Heart right ventricle (tissue), 16 donors: ENCODE measurements at regions not wholly inside any gene's neighbourhood (a gene's known extent, or its start where the extent isn't known, plus 50 kb on each side); places are given as distances from the start of the nearest gene placed in this dataset.

ENCODE experiments used
- ATAC-seq, 8 donors: fragments of 200-7000 bp; cut with Tn5 transposase; one replicate each; pipeline ENCODE4 v1.9.1; 2020; ENCODE audit warnings: mild to moderate bottlenecking in 8 of 8, moderate library complexity in 8 of 8, moderate number of reproducible peaks in 1 of 8
- DNase-seq, 2 donors: peaks; one replicate each; pipeline ENCODE4 v3.0.0-alpha.2; 2020
- H3K27ac ChIP-seq, 10 donors: fragments of 200-600 bp; sonication (generic) in 2 of 10; one replicate each; pipeline versions ENCODE4 v1.5.0 to v1.8.0; 2020 to 2022; ENCODE audit warnings: mild to moderate bottlenecking in 3 of 10
- H3K27me3 ChIP-seq, 7 donors: fragments of 200-600 bp; one replicate each; pipeline ENCODE4 v1.8.0; 2021 to 2022; ENCODE audit warnings: mild to moderate bottlenecking in 2 of 7
- H3K36me3 ChIP-seq, 9 donors: fragments of 200-600 bp; sonication (generic) in 1 of 9; one replicate each; pipeline versions ENCODE4 v1.5.0 to v1.8.0; 2020 to 2022; ENCODE audit warnings: mild to moderate bottlenecking in 2 of 9
- H3K4me1 ChIP-seq, 9 donors: fragments of 200-600 bp; sonication (generic) in 1 of 9; one replicate each; pipeline versions ENCODE4 v1.5.0 to v1.8.0; 2020 to 2022; ENCODE audit warnings: mild to moderate bottlenecking in 4 of 9
- H3K4me3 ChIP-seq, 10 donors: fragments of 200-600 bp; sonication (generic) in 2 of 10; one replicate each; pipeline versions ENCODE4 v1.5.0 to v1.8.0; 2020 to 2022; ENCODE audit warnings: mild to moderate bottlenecking in 7 of 10, moderate library complexity in 2 of 10
- H3K9me3 ChIP-seq, 11 donors: fragments of 200-600 bp in 10 of 11; sonication (generic) in 2 of 11; one replicate each; pipeline versions ENCODE4 v1.5.0 to v1.8.0; 2013 to 2022; ENCODE audit warnings: mild to moderate bottlenecking in 2 of 11, control low read depth in 1 of 11, moderate library complexity in 1 of 11
- WGBS, 2 donors: extraction: QIAGEN DNeasy Blood & Tissue Kit; methylation state at CpG; one replicate each; pipeline ENCODE4 v1.1.7; 2013; ENCODE audit warnings: inconsistent platforms in 1 of 2; 5-methylcytosine and 5-hydroxymethylcytosine counted together
- intact Hi-C, 10 donors: fragments of 100-400 bp; cut with DNase I; formaldehyde crosslinking; loops; one replicate each; pipeline versions ENCODE4 v1.11.1 to v1.14.2; 2022
- TF ChIP-seq, protein P1 (sequence below), 9 donors: fragments of 200-600 bp; sonication (generic) in 2 of 9; IDR thresholded peaks; one replicate each; pipeline versions ENCODE4 v1.5.0 to v1.8.0; 2021 to 2022; ENCODE audit warnings: antibody characterized with exemption in 9 of 9, mild to moderate bottlenecking in 5 of 9, moderate library complexity in 1 of 9
- donor health status: Arrhythmogenic right ventricular cardiomyopathy.
- donor health status: ischemic (EF 13 %, LVEDD 7.1; RV severe dilation, severe dysfunction).
- donor health status: healthy with polysubstance abuse.
- donor health status: DM: no; HTN: yes; CAD: no.
- donor health status: DM: no; HTN: no; CAD: no.
- donor health status: ischemic (EF 25% LVEDD 6.9; RV normal size, moderate dysfunction).
- donor health status: ischemic (EF 25% LVEDD 5.7; RV mildly dilated, moderate dysfunction).
- donor health status: healthy.
- donor health status: DM: yes; HTN: yes; CAD: no.
- donor health status: Ischemic cardiomyopathy.
- donor health status: ischemic (EF 35%, LVEDD 5.7; RV mildly dilated, moderate dysfunction).
- donor health status: nonischemic (EF 11% LVEDD 7.7; RV severe dilation, severe dysfunction).
- donor health status: DM: yes; HTN: yes; CAD: no.
- donor health status: PGD.
- donor health status: ischemic (EF 29% LVEDD 5.4; RV normal size, mild dysfunction).
- donor health status: nonischemic (EF 23%, LVEDD 6.1; RV moderate dilation, normal function).

DNA sequence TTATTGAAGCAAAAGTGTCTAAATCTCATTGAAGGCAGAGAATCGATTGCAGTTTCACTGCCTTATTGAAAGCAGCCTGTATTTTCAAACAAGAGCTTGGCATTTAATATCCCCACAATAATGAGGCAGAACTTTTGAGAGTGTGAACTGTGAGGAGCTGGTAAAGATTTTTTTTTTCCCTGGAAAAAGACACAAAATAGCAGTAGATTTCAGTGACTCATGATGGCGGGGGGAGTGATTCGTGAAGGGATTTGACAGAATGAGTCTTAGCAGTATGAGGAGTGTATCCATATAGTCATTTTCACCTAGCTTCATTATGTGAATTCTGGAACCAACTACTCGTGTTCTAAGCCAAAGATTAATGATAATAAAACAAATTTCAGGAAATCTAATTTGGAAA is 242.9 kb downstream of the ARL6IP6 start:
- whole genome bisulfite sequencing, 2 donors, result 64 to 66% methylated on average over 4 of the region's 4 CpGs
- ATAC-seq (no peak), DNase-seq (no peak)
- H3K36me3 ChIP-seq, result no peaks in the 10 kb centered on the region
- no peaks in the 10 kb centered on the region for H3K9me3 ChIP-seq
- no peak overlapping the region for H3K27ac ChIP-seq
- no peak overlapping the region for H3K4me3 ChIP-seq
- no peaks in the 10 kb centered on the region for H3K4me1 ChIP-seq
- TF ChIP-seq, protein P1, sequence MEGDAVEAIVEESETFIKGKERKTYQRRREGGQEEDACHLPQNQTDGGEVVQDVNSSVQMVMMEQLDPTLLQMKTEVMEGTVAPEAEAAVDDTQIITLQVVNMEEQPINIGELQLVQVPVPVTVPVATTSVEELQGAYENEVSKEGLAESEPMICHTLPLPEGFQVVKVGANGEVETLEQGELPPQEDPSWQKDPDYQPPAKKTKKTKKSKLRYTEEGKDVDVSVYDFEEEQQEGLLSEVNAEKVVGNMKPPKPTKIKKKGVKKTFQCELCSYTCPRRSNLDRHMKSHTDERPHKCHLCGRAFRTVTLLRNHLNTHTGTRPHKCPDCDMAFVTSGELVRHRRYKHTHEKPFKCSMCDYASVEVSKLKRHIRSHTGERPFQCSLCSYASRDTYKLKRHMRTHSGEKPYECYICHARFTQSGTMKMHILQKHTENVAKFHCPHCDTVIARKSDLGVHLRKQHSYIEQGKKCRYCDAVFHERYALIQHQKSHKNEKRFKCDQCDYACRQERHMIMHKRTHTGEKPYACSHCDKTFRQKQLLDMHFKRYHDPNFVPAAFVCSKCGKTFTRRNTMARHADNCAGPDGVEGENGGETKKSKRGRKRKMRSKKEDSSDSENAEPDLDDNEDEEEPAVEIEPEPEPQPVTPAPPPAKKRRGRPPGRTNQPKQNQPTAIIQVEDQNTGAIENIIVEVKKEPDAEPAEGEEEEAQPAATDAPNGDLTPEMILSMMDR (IDR thresholded peaks at IDR 0.05), result no peak
- intact Hi-C loops, result no loop called here
- no peaks in the 10 kb centered on the region for H3K27me3 ChIP-seq

GRCh38 chr2:152950126-152950525 is 231.7 kb downstream of the ARL6IP6 start:
- H3K4me3 ChIP-seq, result no peak overlapping the region
- no peaks in the 10 kb centered on the region for H3K36me3 ChIP-seq
- no peak for ATAC-seq
- DNase-seq, result no peak
- H3K27ac ChIP-seq, result no peak overlapping the region
- no peaks in the 10 kb centered on the region for H3K9me3 ChIP-seq
- WGBS, 2 donors, result 32 to 40% methylated on average over 2 of the region's 2 CpGs
- H3K4me1 ChIP-seq, result no peaks in the 10 kb centered on the region
- intact Hi-C loops, result no loop called here
- H3K27me3 ChIP-seq, result no peaks in the 10 kb centered on the region
- TF ChIP-seq, protein P1 (IDR thresholded peaks at IDR 0.05), result no peak

- WGBS, 2 donors, result 50 to 57% methylated on average over 2 of the region's 2 CpGs
Measured at GRCh38 chr2:152944099-152944498, 225.7 kb downstream of the ARL6IP6 start.

GRCh38 chr2:152942940-152943440 is 224.6 kb downstream of the ARL6IP6 start:
- no peak overlapping the region for H3K27ac ChIP-seq
- H3K9me3 ChIP-seq, result peaks cover 0 to 20% (median 0%) of the 10 kb centered on the region in 11 donors
- 72 to 77% methylated on average over 1 to 3 of the region's 3 CpGs for WGBS, 2 donors
- H3K27me3 ChIP-seq, result peaks cover 0 to 4% (median 0%) of the 10 kb centered on the region in 7 donors
- no peaks in the 10 kb centered on the region for H3K4me1 ChIP-seq
- no peaks in the 10 kb centered on the region for H3K36me3 ChIP-seq
- DNase-seq, result no peak
- TF ChIP-seq, protein P1 (IDR thresholded peaks at IDR 0.05), result no peak
- H3K4me3 ChIP-seq, result no peak overlapping the region
- intact Hi-C loops, result no loop called here
- ATAC-seq, result no peak

More at GRCh38 chr2:152944099-152944498, 225.7 kb downstream of the ARL6IP6 start:
- TF ChIP-seq, protein P1 (IDR thresholded peaks at IDR 0.05), result no peak
- intact Hi-C loops, result no loop called here
- Histone ChIP-seq H3K27ac (no peak overlapping the region), H3K36me3 (no peaks in the 10 kb centered on the region), H3K4me3 (no peak overlapping the region), H3K4me1 (no peaks in the 10 kb centered on the region), H3K9me3 (peaks cover 0 to 9% (median 0%) of the 10 kb centered on the region in 11 donors), H3K27me3 (peaks cover 0 to 4% (median 0%) of the 10 kb centered on the region in 7 donors)
- ATAC-seq (no peak), DNase-seq (no peak)
